ENCODE measurements at regions not wholly inside any gene's neighbourhood (a gene's known extent, or its start where the extent isn't known, plus 50 kb on each side); places are given as distances from the start of the nearest gene placed in this dataset.
"Not testable (repeated sequence)": the region's sequence is repeated elsewhere in the genome, so short reads cannot be mapped to it uniquely, and the experiment has no call there.

DNA sequence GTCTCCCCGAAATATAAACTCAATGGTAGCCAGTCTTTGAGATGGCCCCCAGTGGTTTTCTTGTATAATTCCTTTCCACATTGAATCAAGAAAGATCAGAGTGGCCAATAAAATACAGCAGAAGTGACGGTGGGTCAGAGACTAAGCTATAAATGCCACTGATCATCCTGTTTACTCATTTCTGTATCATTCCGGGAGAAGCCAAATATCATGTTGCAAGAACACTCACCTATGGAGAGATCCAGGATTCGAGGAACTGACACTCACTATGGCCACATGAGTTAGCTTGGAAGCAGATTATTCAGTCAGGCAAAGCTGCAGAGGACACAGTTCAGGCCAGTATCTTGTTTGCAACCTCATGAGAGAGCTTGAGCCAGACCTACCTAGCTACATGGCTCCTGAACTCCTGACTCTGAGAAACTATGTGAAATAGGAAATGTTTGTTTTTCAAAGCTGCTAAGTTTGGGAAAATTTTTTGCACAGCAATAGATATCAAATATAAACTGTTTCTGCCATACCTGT lies 132.4 kb upstream of the ADGRF1 start:
- intact Hi-C loops (cut with micrococcal nuclease; ENCODE audit: unreplicated experiment) = no loop called here
- DNase-seq (ENCODE audit: low spot score) = no peak
- H3K4me3 ChIP-seq (ENCODE audit: low read depth, low read length, poor library complexity, severe bottlenecking) = no peak overlapping the region
- H3K27me3 ChIP-seq (replicated peaks; ENCODE audit: insufficient read depth, low read depth, low read length, poor library complexity) = no peaks in the 10 kb centered on the region
- BruUV-seq (replicated peaks) = no TSS peak
- no peak overlapping the region for H3K27ac ChIP-seq (ENCODE audit: low read depth, low read length, poor library complexity, severe bottlenecking)
- ChIA-PET POLR2A (ENCODE audit: low non-redundant PET) (no interaction called here), CTCF (no interaction called here)
- TF ChIP-seq, protein P1, sequence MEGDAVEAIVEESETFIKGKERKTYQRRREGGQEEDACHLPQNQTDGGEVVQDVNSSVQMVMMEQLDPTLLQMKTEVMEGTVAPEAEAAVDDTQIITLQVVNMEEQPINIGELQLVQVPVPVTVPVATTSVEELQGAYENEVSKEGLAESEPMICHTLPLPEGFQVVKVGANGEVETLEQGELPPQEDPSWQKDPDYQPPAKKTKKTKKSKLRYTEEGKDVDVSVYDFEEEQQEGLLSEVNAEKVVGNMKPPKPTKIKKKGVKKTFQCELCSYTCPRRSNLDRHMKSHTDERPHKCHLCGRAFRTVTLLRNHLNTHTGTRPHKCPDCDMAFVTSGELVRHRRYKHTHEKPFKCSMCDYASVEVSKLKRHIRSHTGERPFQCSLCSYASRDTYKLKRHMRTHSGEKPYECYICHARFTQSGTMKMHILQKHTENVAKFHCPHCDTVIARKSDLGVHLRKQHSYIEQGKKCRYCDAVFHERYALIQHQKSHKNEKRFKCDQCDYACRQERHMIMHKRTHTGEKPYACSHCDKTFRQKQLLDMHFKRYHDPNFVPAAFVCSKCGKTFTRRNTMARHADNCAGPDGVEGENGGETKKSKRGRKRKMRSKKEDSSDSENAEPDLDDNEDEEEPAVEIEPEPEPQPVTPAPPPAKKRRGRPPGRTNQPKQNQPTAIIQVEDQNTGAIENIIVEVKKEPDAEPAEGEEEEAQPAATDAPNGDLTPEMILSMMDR (conservative IDR thresholded peaks at IDR 0.05; ENCODE audit: low read depth, low read length) = no peak
- TF ChIP-seq EZH2 (IDR thresholded peaks at IDR 0.05; ENCODE audit: borderline replicate concordance, low read depth, low read length, poor library complexity, severe bottlenecking) = no peak
- H3K4me1 ChIP-seq (ENCODE audit: insufficient read depth, low read length, poor library complexity, severe bottlenecking) = no peaks in the 10 kb centered on the region
- no peaks in the 10 kb centered on the region for H3K9me3 ChIP-seq (ENCODE audit: low read depth, low read length, poor library complexity, severe bottlenecking)
- no peaks in the 10 kb centered on the region for H3K36me3 ChIP-seq (ENCODE audit: insufficient read depth, low read length, poor library complexity, severe bottlenecking)

DNA sequence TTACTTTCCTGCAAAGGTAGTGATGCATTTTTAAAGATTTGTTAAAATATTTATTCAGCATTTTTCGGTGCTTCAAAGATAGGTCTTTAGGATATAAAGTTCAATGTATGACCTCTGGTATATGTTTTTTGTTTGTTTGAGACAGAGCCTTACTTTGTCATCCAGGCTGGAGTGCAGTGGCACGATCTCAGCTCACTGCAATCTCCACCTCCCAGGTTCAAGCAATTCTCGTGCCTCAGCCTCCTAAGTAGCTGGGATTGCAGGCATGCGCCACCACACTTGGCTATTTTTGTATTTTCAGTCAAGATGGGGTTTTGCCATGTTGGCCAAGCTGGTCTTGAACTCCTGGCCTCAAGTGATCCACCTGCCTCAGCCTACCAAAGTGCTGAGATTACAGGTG lies 131.9 kb upstream of the ADGRF1 start:
- DNase-seq (ENCODE audit: low spot score); H3K27ac ChIP-seq (ENCODE audit: low read depth, low read length, poor library complexity, severe bottlenecking); H3K36me3 ChIP-seq (ENCODE audit: insufficient read depth, low read length, poor library complexity, severe bottlenecking); H3K9me3 ChIP-seq (ENCODE audit: low read depth, low read length, poor library complexity, severe bottlenecking); intact Hi-C loops (cut with micrococcal nuclease; ENCODE audit: unreplicated experiment); H3K4me3 ChIP-seq (ENCODE audit: low read depth, low read length, poor library complexity, severe bottlenecking); BruUV-seq (replicated peaks); H3K27me3 ChIP-seq (replicated peaks; ENCODE audit: insufficient read depth, low read depth, low read length, poor library complexity); CTCF ChIA-PET; H3K4me1 ChIP-seq (ENCODE audit: insufficient read depth, low read length, poor library complexity, severe bottlenecking); POLR2A ChIA-PET (ENCODE audit: low non-redundant PET): not testable (repeated sequence)

DNA sequence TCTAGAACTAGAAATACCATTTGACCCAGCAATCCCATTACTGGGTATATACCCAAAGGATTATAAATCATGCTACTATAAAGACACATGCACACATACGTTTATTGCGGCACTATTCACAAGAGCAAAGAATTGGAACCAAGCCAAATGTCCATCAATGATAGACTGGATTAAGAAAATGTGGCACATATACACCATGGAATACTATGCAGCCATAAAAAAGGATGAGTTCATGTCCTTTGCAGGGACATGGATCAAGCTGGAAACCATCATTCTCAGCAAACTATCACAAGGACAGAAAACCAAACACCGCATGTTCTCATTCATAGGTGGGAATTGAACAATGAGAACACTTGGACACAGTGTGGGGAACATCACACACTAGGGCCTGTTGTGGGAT lies 131.0 kb upstream of the ADGRF1 start:
- CTCF ChIA-PET; H3K4me3 ChIP-seq (ENCODE audit: low read depth, low read length, poor library complexity, severe bottlenecking); POLR2A ChIA-PET (ENCODE audit: low non-redundant PET); H3K36me3 ChIP-seq (ENCODE audit: insufficient read depth, low read length, poor library complexity, severe bottlenecking); DNase-seq (ENCODE audit: low spot score); H3K27me3 ChIP-seq (replicated peaks; ENCODE audit: insufficient read depth, low read depth, low read length, poor library complexity); BruUV-seq (replicated peaks); H3K4me1 ChIP-seq (ENCODE audit: insufficient read depth, low read length, poor library complexity, severe bottlenecking); H3K27ac ChIP-seq (ENCODE audit: low read depth, low read length, poor library complexity, severe bottlenecking); intact Hi-C loops (cut with micrococcal nuclease; ENCODE audit: unreplicated experiment); H3K9me3 ChIP-seq (ENCODE audit: low read depth, low read length, poor library complexity, severe bottlenecking): not testable (repeated sequence)

DNA sequence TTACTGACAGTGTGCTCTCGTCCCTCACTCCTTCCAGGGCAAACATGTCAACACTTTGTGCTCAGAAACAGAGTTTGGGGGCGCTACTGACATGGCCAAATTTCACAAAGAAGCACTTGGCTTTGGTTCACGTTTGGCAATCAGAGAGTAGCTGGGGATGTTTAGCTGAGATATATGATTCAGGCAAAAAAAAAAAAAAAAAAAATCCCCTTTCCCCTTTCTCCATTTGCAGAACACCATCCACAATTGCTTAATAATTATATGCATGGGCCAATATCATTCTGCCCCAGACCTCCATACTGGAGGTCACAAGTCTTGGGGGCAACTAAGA lies 128.4 kb upstream of the ADGRF1 start:
- Histone ChIP-seq H3K4me3 (ENCODE audit: low read depth, low read length, poor library complexity, severe bottlenecking) (no peak overlapping the region), H3K9me3 (ENCODE audit: low read depth, low read length, poor library complexity, severe bottlenecking) (no peaks in the 10 kb centered on the region), H3K27ac (ENCODE audit: low read depth, low read length, poor library complexity, severe bottlenecking) (no peak overlapping the region), H3K36me3 (ENCODE audit: insufficient read depth, low read length, poor library complexity, severe bottlenecking) (no peaks in the 10 kb centered on the region), H3K4me1 (ENCODE audit: insufficient read depth, low read length, poor library complexity, severe bottlenecking) (peaks cover 7% of the 10 kb centered on the region), H3K27me3 (replicated peaks; ENCODE audit: insufficient read depth, low read depth, low read length, poor library complexity) (no peaks in the 10 kb centered on the region)
- DNase-seq (ENCODE audit: low spot score) = no peak
- intact Hi-C loops (cut with micrococcal nuclease; ENCODE audit: unreplicated experiment) = no loop called here
- ChIA-PET CTCF (no interaction called here), POLR2A (ENCODE audit: low non-redundant PET) (no interaction called here)
- TF ChIP-seq EZH2 (IDR thresholded peaks at IDR 0.05; ENCODE audit: borderline replicate concordance, low read depth, low read length, poor library complexity, severe bottlenecking) = no peak
- TF ChIP-seq, protein P1 (conservative IDR thresholded peaks at IDR 0.05; ENCODE audit: low read depth, low read length) = no peak
- no TSS peak for BruUV-seq (replicated peaks)

All from A673 (cell line).